Brain microvascular endothelial cell (primary cell): ENCODE measurements at regions not wholly inside any gene's neighbourhood (a gene's known extent, or its start where the extent isn't known, plus 50 kb on each side); places are given as distances from the start of the nearest gene placed in this dataset.

Experiments
- DNase-seq: peaks from one replicate; pipeline ENCODE4 v3.0.0-alpha.2; 2020
- H3K27ac ChIP-seq: fragments of 250-450 bp; sonication (Bioruptor Pico); 2 replicates; pipeline ENCODE4 v1.5.1; 2020; ENCODE audit warnings: mild to moderate bottlenecking, moderate library complexity
- H3K27me3 ChIP-seq: fragments of 250-450 bp; sonication (Bioruptor Pico); replicated peaks from 2 replicates; pipeline ENCODE4 v1.5.1; 2020; ENCODE audit warnings: mild to moderate bottlenecking
- H3K36me3 ChIP-seq: fragments of 250-450 bp; sonication (Bioruptor Pico); replicated peaks from 2 replicates; pipeline ENCODE4 v1.5.1; 2020; ENCODE audit warnings: mild to moderate bottlenecking
- H3K4me3 ChIP-seq: 2 replicates; pipeline ENCODE4 v1.5.1; 2011; ENCODE audit warnings: low read depth, mild to moderate bottlenecking, control low read depth, low read length, moderate library complexity
- CTCF ChIP-seq: IDR thresholded peaks from 2 replicates; pipeline ENCODE4 v1.5.1; 2011; ENCODE audit warnings: low read depth, mild to moderate bottlenecking, moderate library complexity, low read length, control low read depth, inconsistent platforms; ENCODE audit errors: missing control alignments
- in situ Hi-C: cut with HindIII; loops from 2 replicates; pipeline ENCODE4 v1.10.0; 2017; ENCODE audit warnings: low sequenced_read_pairs, low pct_ligation_motif_present

GRCh38 chr1:110260194-110260593 lies 50.1 kb downstream of the KCNC4 start:
- in situ Hi-C loops: no loop called here
- Histone ChIP-seq H3K27ac (no peak overlapping the region), H3K36me3 (no peaks in the 10 kb centered on the region), H3K27me3 (peaks cover 2% of the 10 kb centered on the region), H3K4me3 (no peak overlapping the region)
- no peak for DNase-seq
- TF ChIP-seq CTCF: no peak

- no peak for TF ChIP-seq CTCF
- Histone ChIP-seq H3K27me3 (peaks cover 12% of the 10 kb centered on the region), H3K4me3 (no peak overlapping the region), H3K27ac (no peak overlapping the region), H3K36me3 (no peaks in the 10 kb centered on the region)
- in situ Hi-C loops: no loop called here
- DNase-seq: no peak
These were observed 52.2 kb downstream of the KCNC4 start for GRCh38 chr1:110262296-110262695.

- Histone ChIP-seq H3K27me3 (peaks cover 12% of the 10 kb centered on the region), H3K4me3 (no peak overlapping the region), H3K36me3 (no peaks in the 10 kb centered on the region), H3K27ac (no peak overlapping the region)
- TF ChIP-seq CTCF: no peak
- in situ Hi-C loops: no loop called here
- no peak for DNase-seq
These were observed 52.9 kb downstream of the KCNC4 start for GRCh38 chr1:110262846-110263631.

GRCh38 chr1:110264430-110264829 lies 54.3 kb downstream of the KCNC4 start:
- H3K36me3 ChIP-seq: no peaks in the 10 kb centered on the region
- H3K27me3 ChIP-seq: peaks cover 12% of the 10 kb centered on the region
- in situ Hi-C loops: no loop called here
- TF ChIP-seq CTCF: no peak
- H3K27ac ChIP-seq: no peak overlapping the region
- DNase-seq: no peak
- H3K4me3 ChIP-seq: no peak overlapping the region

- Histone ChIP-seq H3K4me3 (no peak overlapping the region), H3K36me3 (no peaks in the 10 kb centered on the region), H3K27ac (no peak overlapping the region), H3K27me3 (peaks cover 13% of the 10 kb centered on the region)
- in situ Hi-C loops: no loop called here
- no peak for TF ChIP-seq CTCF
- no peak for DNase-seq
These were observed 55.1 kb downstream of the KCNC4 start for GRCh38 chr1:110265186-110265585.

- no peaks in the 10 kb centered on the region for H3K36me3 ChIP-seq
- H3K4me3 ChIP-seq: no peak overlapping the region
- in situ Hi-C loops: no loop called here
- peaks cover 15% of the 10 kb centered on the region for H3K27me3 ChIP-seq
- DNase-seq: no peak
- no peak for TF ChIP-seq CTCF
- H3K27ac ChIP-seq: no peak overlapping the region
These were observed 56.7 kb downstream of the KCNC4 start for GRCh38 chr1:110266834-110267233.
